ENCODE measurements at regions not wholly inside any gene's neighbourhood (a gene's known extent, or its start where the extent isn't known, plus 50 kb on each side); places are given as distances from the start of the nearest gene placed in this dataset.

GRCh38 chr13:50140581-50141374 lies 125.5 kb downstream of the KCNRG start:
- Histone ChIP-seq H3K18ac (ENCODE audit: insufficient read length, low read depth, low read length) (no peak overlapping the region), H3K4ac (ENCODE audit: low read depth, low read length) (no peak overlapping the region), H3T11ph (ENCODE audit: low read length) (no peak overlapping the region), H3K79me1 (ENCODE audit: insufficient read depth, low read depth, low read length, poor library complexity, severe bottlenecking) (no peaks in the 10 kb centered on the region), H3K4me2 (ENCODE audit: insufficient read depth, insufficient read length, low read length) (peak overlapping the region; percentile 13), H2AFZ (ENCODE audit: low read length) (no peak overlapping the region), H3K27me3 (ENCODE audit: insufficient read depth, low read length) (no peaks in the 10 kb centered on the region; the same call in 1 of the 2 replicates), H4K5ac (ENCODE audit: insufficient read length, low read depth, low read length) (no peak overlapping the region), H3K79me2 (ENCODE audit: insufficient read depth, low read length) (no peaks in the 10 kb centered on the region), H3K27ac (ENCODE audit: insufficient read length, low read depth, low read length) (no peak overlapping the region), H3K14ac (ENCODE audit: insufficient read depth, low read length) (no peak overlapping the region), H2BK12ac (ENCODE audit: insufficient read length, low read depth, low read length) (no peak overlapping the region), H4K20me1 (ENCODE audit: control insufficient read depth, insufficient read depth, insufficient read length) (no peaks in the 10 kb centered on the region), H3K23ac (ENCODE audit: insufficient read length, low read depth, low read length) (no peak overlapping the region), H2BK5ac (ENCODE audit: insufficient read length, low read length) (no peak overlapping the region), H3K23me2 (ENCODE audit: insufficient read length, low read depth, low read length, poor library complexity, severe bottlenecking) (no peaks in the 10 kb centered on the region), H3K56ac (ENCODE audit: insufficient read length, low read depth, low read length) (no peak overlapping the region), H2BK20ac (ENCODE audit: low read depth, low read length, poor library complexity, severe bottlenecking) (no peak overlapping the region), H2AK5ac (ENCODE audit: insufficient read length, low read length) (no peak overlapping the region), H2BK120ac (ENCODE audit: low read depth, low read length, poor library complexity, severe bottlenecking) (no peak overlapping the region), H4K91ac (ENCODE audit: insufficient read length, low read depth, low read length) (no peak overlapping the region), H3K9me3 (ENCODE audit: control insufficient read depth, low read depth, low read length) (no peaks in the 10 kb centered on the region), H2BK15ac (ENCODE audit: low read depth, low read length) (no peak overlapping the region), H3K4me1 (ENCODE audit: insufficient read depth, low read length) (peaks cover 2% of the 10 kb centered on the region; the same call in 1 of the 2 replicates), H3K9ac (ENCODE audit: extremely low read depth, insufficient read length, low read length) (no peak overlapping the region), H4K8ac (replicated peaks; ENCODE audit: insufficient read length, low read depth, low read length) (no peak overlapping the region)
- no peak for TF ChIP-seq CTCF (conservative IDR thresholded peaks at IDR 0.05)
- Mint-ChIP-seq H3K4me3 (peak overlapping the region in 1 of 2 experiments; percentile 12; a peak in 1 of 5 replicates), H3K36me3 (ENCODE audit: insufficient read depth in 1 of 3, low read depth in 3 of 3) (no peaks in the 10 kb centered on the region), H3K27me3 (ENCODE audit: low read depth) (peaks cover 43% of the 10 kb centered on the region), H3K27ac (no peak overlapping the region), H3K4me1 (peaks cover 21 to 22% of the 10 kb centered on the region in 2 experiments), H3K9me3 (no peaks in the 10 kb centered on the region)
- DNase-seq = no peak
- whole genome bisulfite sequencing (ENCODE audit: extremely low coverage, insufficient read length, low lambda C conversion rate) = no CpG with 5 or more reads among the region's 14 CpGs

All from H9 (cell line).